ENCODE measurements at regions not wholly inside any gene's neighbourhood (a gene's known extent, or its start where the extent isn't known, plus 50 kb on each side); places are given as distances from the start of the nearest gene placed in this dataset.

GRCh38 chr18:64245126-64245861 is 96.4 kb upstream of the LINC00305 start:
- Histone ChIP-seq H3K4me3 (no peak overlapping the region), H3K9me3 (no peaks in the 10 kb centered on the region), H3K4me1 (no peaks in the 10 kb centered on the region), H3K36me3 (replicated peaks in 1 of 2; ENCODE audit: insufficient read depth in 1 of 2, low read depth in 2 of 2) (no peaks in the 10 kb centered on the region), H3K27me3 (no peaks in the 10 kb centered on the region), H3K27ac (no peak overlapping the region)
- intact Hi-C loops (cut with DNase I) = no loop called here
- TF ChIP-seq CTCF (IDR thresholded peaks at IDR 0.05) (no peak), POLR2A (IDR thresholded peaks at IDR 0.05) (no peak)
- WGBS, 2 donors = 31 to 33% methylated on average over 2 of the region's 2 CpGs
- DNase-seq (peak in 1 of 4 donors; percentile 2), ATAC-seq (no peak)

- ATAC-seq (no peak), DNase-seq (peak in 1 of 4 donors; percentile 3)
- WGBS, 2 donors = 54 to 75% methylated on average over 4 of the region's 4 CpGs
- Histone ChIP-seq H3K27me3 (no peaks in the 10 kb centered on the region), H3K4me3 (no peak overlapping the region), H3K4me1 (no peaks in the 10 kb centered on the region), H3K36me3 (replicated peaks in 1 of 2; ENCODE audit: insufficient read depth in 1 of 2, low read depth in 2 of 2) (no peaks in the 10 kb centered on the region), H3K27ac (no peak overlapping the region), H3K9me3 (no peaks in the 10 kb centered on the region)
- intact Hi-C loops (cut with DNase I) = no loop called here
- peak in 2 of 7 experiments; percentile 2 to 21 for TF ChIP-seq CTCF (IDR thresholded peaks at IDR 0.05)
- TF ChIP-seq POLR2A (IDR thresholded peaks at IDR 0.05) = no peak
Observed at GRCh38 chr18:64244571-64244970, 95.7 kb upstream of the LINC00305 start.

- Histone ChIP-seq H3K36me3 (replicated peaks in 1 of 2; ENCODE audit: insufficient read depth in 1 of 2, low read depth in 2 of 2) (no peaks in the 10 kb centered on the region), H3K27ac (no peak overlapping the region), H3K4me1 (no peaks in the 10 kb centered on the region), H3K4me3 (no peak overlapping the region), H3K27me3 (no peaks in the 10 kb centered on the region), H3K9me3 (no peaks in the 10 kb centered on the region)
- ATAC-seq (no peak), DNase-seq (no peak)
- intact Hi-C loops (cut with DNase I) = no loop called here
- WGBS, 2 donors = 57 to 58% methylated on average over 3 of the region's 3 CpGs
- TF ChIP-seq CTCF (IDR thresholded peaks at IDR 0.05) (no peak), POLR2A (IDR thresholded peaks at IDR 0.05) (no peak)
Observed at GRCh38 chr18:64240316-64240715, 91.4 kb upstream of the LINC00305 start.

- no peak overlapping the region for H3K4me3 ChIP-seq
- TF ChIP-seq POLR2A (IDR thresholded peaks at IDR 0.05) (no peak), CTCF (IDR thresholded peaks at IDR 0.05) (no peak)
- no peaks in the 10 kb centered on the region for H3K4me1 ChIP-seq
- no peaks in the 10 kb centered on the region for H3K9me3 ChIP-seq
- WGBS, 2 donors = 76 to 85% methylated on average over 2 of the region's 2 CpGs
- no peaks in the 10 kb centered on the region for H3K36me3 ChIP-seq (replicated peaks in 1 of 2; ENCODE audit: insufficient read depth in 1 of 2, low read depth in 2 of 2)
- DNase-seq (no peak), ATAC-seq (no peak)
- no peaks in the 10 kb centered on the region for H3K27me3 ChIP-seq
- intact Hi-C loops (cut with DNase I) = no loop called here
- no peak overlapping the region for H3K27ac ChIP-seq
Observed at GRCh38 chr18:64238076-64238475, 89.2 kb upstream of the LINC00305 start.

- intact Hi-C loops (cut with DNase I) = no loop called here
- no peak for TF ChIP-seq CTCF (IDR thresholded peaks at IDR 0.05)
- no peak for TF ChIP-seq POLR2A (IDR thresholded peaks at IDR 0.05)
- Histone ChIP-seq H3K36me3 (replicated peaks in 1 of 2; ENCODE audit: insufficient read depth in 1 of 2, low read depth in 2 of 2) (no peaks in the 10 kb centered on the region), H3K27ac (no peak overlapping the region), H3K9me3 (no peaks in the 10 kb centered on the region), H3K4me1 (no peaks in the 10 kb centered on the region), H3K4me3 (no peak overlapping the region), H3K27me3 (no peaks in the 10 kb centered on the region)
- DNase-seq (no peak), ATAC-seq (no peak)
- WGBS, 2 donors = 31 to 40% methylated on average over 3 of the region's 3 CpGs
Observed at GRCh38 chr18:64234321-64234720, 85.4 kb upstream of the LINC00305 start.

All from body of pancreas (tissue), 4 donors.